ENCODE measurements at regions not wholly inside any gene's neighbourhood (a gene's known extent, or its start where the extent isn't known, plus 50 kb on each side); places are given as distances from the start of the nearest gene placed in this dataset.

DNA sequence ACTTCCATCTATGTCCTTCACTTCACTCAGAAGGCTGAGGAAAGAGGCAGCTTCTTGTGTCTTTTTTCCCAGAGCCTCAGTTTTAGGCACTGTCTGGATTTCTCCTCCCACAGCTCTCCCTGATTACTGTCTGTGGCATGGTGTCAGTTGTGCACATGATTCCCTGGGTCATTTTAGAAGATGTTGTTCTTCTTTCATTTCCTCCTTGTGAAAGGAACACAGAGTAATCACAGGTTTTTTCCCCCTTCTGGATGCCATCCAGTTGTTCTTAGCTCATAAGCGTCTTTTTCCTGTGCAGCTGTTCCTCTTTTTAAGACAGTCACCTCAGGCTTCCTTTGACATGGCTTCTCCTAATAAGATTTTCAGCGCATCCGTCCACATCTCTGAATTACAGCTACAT lies 212.2 kb downstream of the FAM181B start:
- WGBS, 2 experiments (ENCODE audit: extremely low coverage in 2 of 2, insufficient read length in 1 of 2): no CpG with 5 or more reads among the region's 3 CpGs
- H2AFZ ChIP-seq (replicated peaks; ENCODE audit: low read length, poor library complexity): no peak overlapping the region
- no peak overlapping the region for H2AK9ac ChIP-seq (replicated peaks; ENCODE audit: low read depth, low read length, poor library complexity)
- POLR2A ChIA-PET (ENCODE audit: unreplicated experiment): no interaction called here
- H3K4ac ChIP-seq (ENCODE audit: low read depth, low read length): no peak overlapping the region
- no peak overlapping the region for H2BK120ac ChIP-seq (ENCODE audit: low read depth, low read length)
- no peak overlapping the region for H4K5ac ChIP-seq (ENCODE audit: low read depth, low read length)
- CTCF ChIA-PET: no interaction called here
- no peaks in the 10 kb centered on the region for H3K4me1 ChIP-seq (ENCODE audit: control insufficient read depth, insufficient read depth, low read length)
- no peak for TF ChIP-seq SMC3 (IDR thresholded peaks at IDR 0.05; ENCODE audit: low read depth, low read length)
- TF ChIP-seq, protein P1, sequence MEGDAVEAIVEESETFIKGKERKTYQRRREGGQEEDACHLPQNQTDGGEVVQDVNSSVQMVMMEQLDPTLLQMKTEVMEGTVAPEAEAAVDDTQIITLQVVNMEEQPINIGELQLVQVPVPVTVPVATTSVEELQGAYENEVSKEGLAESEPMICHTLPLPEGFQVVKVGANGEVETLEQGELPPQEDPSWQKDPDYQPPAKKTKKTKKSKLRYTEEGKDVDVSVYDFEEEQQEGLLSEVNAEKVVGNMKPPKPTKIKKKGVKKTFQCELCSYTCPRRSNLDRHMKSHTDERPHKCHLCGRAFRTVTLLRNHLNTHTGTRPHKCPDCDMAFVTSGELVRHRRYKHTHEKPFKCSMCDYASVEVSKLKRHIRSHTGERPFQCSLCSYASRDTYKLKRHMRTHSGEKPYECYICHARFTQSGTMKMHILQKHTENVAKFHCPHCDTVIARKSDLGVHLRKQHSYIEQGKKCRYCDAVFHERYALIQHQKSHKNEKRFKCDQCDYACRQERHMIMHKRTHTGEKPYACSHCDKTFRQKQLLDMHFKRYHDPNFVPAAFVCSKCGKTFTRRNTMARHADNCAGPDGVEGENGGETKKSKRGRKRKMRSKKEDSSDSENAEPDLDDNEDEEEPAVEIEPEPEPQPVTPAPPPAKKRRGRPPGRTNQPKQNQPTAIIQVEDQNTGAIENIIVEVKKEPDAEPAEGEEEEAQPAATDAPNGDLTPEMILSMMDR (conservative IDR thresholded peaks at IDR 0.05; ENCODE audit: low read depth, low read length): no peak
- no peaks in the 10 kb centered on the region for H3K79me1 ChIP-seq (ENCODE audit: low read depth in 1 of 2, low read length in 2 of 2)
- H3K18ac ChIP-seq (ENCODE audit: low read depth, low read length): no peak overlapping the region
- H3K56ac ChIP-seq (ENCODE audit: extremely low read depth, insufficient read depth, low read length): no peak overlapping the region
- intact Hi-C loops (cut with micrococcal nuclease) (no loop called here), in situ Hi-C loops (cut with MboI; ENCODE audit: low sequenced_read_pairs) (no loop called here), dilution Hi-C loops (cut with HindIII; ENCODE audit: low sequenced_read_pairs, unreplicated experiment) (no loop called here)
- no peak overlapping the region for H3K27ac ChIP-seq (ENCODE audit: insufficient read depth, low read length)
- BruUV-seq (replicated peaks): no TSS peak
- H3K9ac ChIP-seq (ENCODE audit: low read depth, low read length): no peak overlapping the region
- no peak overlapping the region for H2BK20ac ChIP-seq (ENCODE audit: low read depth, low read length)
- ATAC-seq (ENCODE audit: low read depth) (no peak), DNase-seq (no peak)
- no peaks in the 10 kb centered on the region for H3K9me3 ChIP-seq (ENCODE audit: control insufficient read depth, insufficient read depth, low read length)
- H3K4me3 ChIP-seq (ENCODE audit: insufficient read depth, low read depth, low read length): no peak overlapping the region
- H3K23ac ChIP-seq (ENCODE audit: low read depth, low read length): no peak overlapping the region
- H3K27me3 ChIP-seq (ENCODE audit: control insufficient read depth, insufficient read depth, low read length): no peaks in the 10 kb centered on the region
- H2AK5ac ChIP-seq (ENCODE audit: low read depth, low read length): no peak overlapping the region
- H3K36me3 ChIP-seq (ENCODE audit: control insufficient read depth, insufficient read depth, low read length): no peaks in the 10 kb centered on the region
- H3K9me1 ChIP-seq (ENCODE audit: insufficient read depth, low read length): no peaks in the 10 kb centered on the region
- no peak overlapping the region for H2BK15ac ChIP-seq (ENCODE audit: low read depth, low read length)
- no peak overlapping the region for H3K4me2 ChIP-seq (ENCODE audit: low read depth, low read length)
- H2BK5ac ChIP-seq (ENCODE audit: low read depth, low read length, poor library complexity, severe bottlenecking): no peak overlapping the region
- no peak overlapping the region for H4K8ac ChIP-seq (ENCODE audit: low read depth in 2 of 2, low read length in 2 of 2)
- no peaks in the 10 kb centered on the region for H4K20me1 ChIP-seq (ENCODE audit: insufficient read depth, low read length)
- no peak overlapping the region for H4K91ac ChIP-seq (ENCODE audit: insufficient read depth, low read depth, low read length)
- no peak overlapping the region for H3K14ac ChIP-seq (replicated peaks; ENCODE audit: low read depth, low read length)
